Stimulated activated CD4-positive, alpha-beta T cell treated with anti-CD3 and anti-CD28 coated beads, Interleukin-4, amount 100 ng/mL, for 24 hours (primary cell): ENCODE measurements at regions not wholly inside any gene's neighbourhood (a gene's known extent, or its start where the extent isn't known, plus 50 kb on each side); places are given as distances from the start of the nearest gene placed in this dataset.
"Not testable (repeated sequence)": the region's sequence is repeated elsewhere in the genome, so short reads cannot be mapped to it uniquely, and the experiment has no call there.

Source experiments
- DNase-seq: peaks from one replicate; pipeline ENCODE4 v3.0.0-alpha.2; 2020

GRCh38 chr5:166883016-166883415 lies 1408.4 kb upstream of the WWC1 start:
- no peak for DNase-seq

- no peak for DNase-seq
Observed at GRCh38 chr5:166898166-166898565, 1393.3 kb upstream of the WWC1 start.

GRCh38 chr5:166899343-166899742 lies 1392.1 kb upstream of the WWC1 start:
- DNase-seq, result no peak

GRCh38 chr5:166904571-166904970 lies 1386.9 kb upstream of the WWC1 start:
- DNase-seq, result no peak

- no peak for DNase-seq
Observed at GRCh38 chr5:166906991-166907713, 1384.3 kb upstream of the WWC1 start.

GRCh38 chr5:166909040-166909439 lies 1382.4 kb upstream of the WWC1 start:
- DNase-seq, result no peak

DNA sequence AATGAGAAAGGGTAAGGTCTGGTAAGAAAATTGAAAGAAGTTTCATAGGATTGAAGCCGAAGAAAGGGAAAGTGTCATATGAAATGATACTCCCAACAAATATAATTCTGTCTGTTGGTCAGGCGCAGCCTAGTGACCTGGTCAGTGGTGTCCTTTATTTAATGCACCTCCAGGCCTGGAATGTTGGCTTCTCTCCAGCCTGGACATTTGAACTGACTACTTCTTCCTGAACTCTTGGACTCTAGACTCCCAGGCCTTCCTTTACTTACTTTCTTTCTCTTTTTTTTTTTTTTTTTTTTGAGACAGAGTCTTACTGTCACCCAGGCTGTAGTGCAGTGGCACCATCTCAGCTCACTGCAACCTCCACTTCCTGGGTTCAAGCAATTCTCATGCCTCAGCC lies 1381.5 kb upstream of the WWC1 start:
- DNase-seq, result no peak

- DNase-seq, result no peak
Observed at GRCh38 chr5:166910995-166911394, 1380.5 kb upstream of the WWC1 start.

GRCh38 chr5:166916021-166916420 lies 1375.4 kb upstream of the WWC1 start:
- DNase-seq, result no peak

DNA sequence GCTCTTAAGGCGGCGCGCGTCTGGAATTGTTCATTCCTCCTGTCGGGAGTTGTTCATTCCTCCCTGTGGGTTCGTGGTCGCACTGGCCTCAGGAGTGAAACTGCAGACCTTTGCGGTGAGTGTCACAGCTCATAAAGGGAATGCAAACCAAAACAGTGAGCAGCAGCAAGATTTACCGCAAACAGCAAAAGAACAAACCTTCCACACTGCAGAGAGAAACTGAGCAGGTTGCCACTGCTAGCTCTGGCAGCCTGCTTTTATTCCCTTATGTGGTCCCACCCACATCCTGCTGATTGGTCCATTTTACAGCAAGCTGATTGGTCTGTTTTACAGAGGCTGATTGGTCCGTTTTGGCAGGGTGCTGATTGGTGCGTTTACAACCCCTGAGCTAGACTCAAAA lies 1365.3 kb upstream of the WWC1 start:
- no peak for DNase-seq

- not testable (repeated sequence) for DNase-seq
Observed at GRCh38 chr5:166926806-166927475, 1364.5 kb upstream of the WWC1 start.

DNA sequence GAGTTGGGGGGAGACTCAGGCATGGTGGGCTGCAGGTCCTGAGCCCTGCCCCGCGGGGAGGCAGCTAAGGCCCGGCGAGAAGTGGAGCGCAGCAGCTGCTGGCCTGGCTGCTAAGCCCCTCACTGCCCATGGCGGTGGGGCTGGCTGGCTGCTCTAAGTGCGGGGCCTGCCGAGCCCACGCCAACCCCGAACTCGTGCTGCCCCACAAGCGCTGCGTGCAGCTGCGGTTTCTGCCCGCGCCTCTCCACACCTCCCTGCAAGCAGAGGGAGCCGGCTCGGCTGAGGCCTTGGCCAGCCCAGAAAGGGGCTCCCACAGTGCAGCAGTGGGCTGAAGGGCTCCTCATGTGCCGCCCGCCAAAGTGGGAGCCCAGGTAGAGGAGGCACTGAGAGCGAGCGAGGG lies 1355.1 kb upstream of the WWC1 start:
- DNase-seq, result no peak

- DNase-seq, result no peak
Observed at GRCh38 chr5:166938071-166938470, 1353.4 kb upstream of the WWC1 start.

- DNase-seq, result no peak
Observed at GRCh38 chr5:166942948-166943347, 1348.5 kb upstream of the WWC1 start.

GRCh38 chr5:166947045-166947444 lies 1344.4 kb upstream of the WWC1 start:
- DNase-seq, result no peak

DNA sequence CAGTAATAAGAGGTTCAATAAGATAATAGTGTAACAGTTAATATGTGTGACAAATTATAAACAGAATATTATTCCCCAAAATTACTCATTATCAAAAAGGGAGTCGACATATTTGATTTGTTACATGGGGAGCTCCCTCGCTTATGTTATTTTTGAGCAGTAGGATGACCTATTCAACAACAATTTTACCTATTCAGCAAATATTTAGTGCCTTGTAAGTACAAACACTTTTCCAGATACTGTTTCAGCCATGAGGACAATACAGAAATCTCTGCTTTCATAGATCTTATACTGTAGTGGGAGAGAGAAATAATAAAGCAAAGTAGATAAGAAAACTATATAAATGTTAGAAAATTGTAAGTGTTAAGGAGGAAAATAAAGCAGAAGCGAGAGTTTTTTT lies 1342.8 kb upstream of the WWC1 start:
- no peak for DNase-seq

DNA sequence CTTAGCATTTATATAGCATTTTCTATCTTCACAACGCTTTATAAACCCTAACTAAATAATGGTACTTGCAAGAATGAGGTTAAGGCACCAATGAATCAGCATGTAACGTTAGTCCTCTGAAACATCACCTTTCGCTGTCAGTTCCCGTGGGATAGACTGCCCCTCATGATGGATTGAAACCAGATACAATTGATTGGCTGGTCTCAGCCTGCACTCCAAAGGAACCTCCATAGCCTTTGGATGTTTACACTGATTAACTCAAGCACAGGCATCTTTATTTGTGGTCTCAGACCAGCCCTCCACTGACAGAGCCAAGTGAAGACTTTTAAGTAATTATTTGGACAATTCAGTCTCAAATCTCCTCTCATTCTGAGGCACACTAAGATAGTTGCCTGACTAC lies 1339.4 kb upstream of the WWC1 start:
- DNase-seq, result no peak

GRCh38 chr5:166957782-166958181 lies 1333.7 kb upstream of the WWC1 start:
- DNase-seq, result no peak

- no peak for DNase-seq
Observed at GRCh38 chr5:166959766-166960165, 1331.7 kb upstream of the WWC1 start.

- no peak for DNase-seq
Observed at GRCh38 chr5:166961028-166961427, 1330.4 kb upstream of the WWC1 start.

DNA sequence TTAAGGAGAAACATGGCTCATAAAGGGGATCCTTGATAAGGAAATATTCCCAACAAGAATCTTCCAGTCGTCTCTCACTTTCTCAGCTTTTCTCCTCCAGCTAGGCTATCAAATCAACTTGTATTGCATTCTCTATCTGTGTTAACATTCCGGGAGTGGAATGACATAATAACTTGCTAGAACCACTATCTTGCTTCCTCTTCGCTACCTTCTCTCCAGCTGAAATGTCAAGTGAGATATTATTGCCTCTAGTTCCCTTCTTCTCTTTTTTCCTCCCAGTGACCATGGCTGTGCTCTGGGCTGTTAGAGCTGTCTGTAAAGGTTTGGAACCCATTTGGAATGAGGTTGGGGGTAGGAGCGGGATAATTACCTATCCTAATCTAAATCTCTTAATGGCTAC lies 1329.5 kb upstream of the WWC1 start:
- DNase-seq, result no peak

DNA sequence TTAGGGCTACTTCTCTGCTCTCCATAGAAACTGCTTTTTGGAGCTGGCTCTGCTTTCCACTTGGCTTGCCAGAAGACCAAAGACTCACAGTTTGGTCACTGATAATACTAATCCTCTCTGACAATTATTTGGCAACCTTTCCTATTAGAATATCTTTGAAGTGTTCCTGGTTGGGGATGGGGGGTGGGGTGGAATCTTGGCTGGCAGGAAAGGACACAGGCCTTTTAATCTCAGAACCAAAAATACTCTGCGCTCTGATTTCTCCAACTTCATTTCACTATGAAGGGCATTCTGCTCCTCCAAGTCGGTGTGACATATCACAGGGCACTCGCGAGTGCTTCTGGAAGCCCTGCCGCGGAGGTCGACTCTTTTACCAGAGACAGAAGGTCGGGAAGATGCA lies 1329.0 kb upstream of the WWC1 start:
- no peak for DNase-seq

DNA sequence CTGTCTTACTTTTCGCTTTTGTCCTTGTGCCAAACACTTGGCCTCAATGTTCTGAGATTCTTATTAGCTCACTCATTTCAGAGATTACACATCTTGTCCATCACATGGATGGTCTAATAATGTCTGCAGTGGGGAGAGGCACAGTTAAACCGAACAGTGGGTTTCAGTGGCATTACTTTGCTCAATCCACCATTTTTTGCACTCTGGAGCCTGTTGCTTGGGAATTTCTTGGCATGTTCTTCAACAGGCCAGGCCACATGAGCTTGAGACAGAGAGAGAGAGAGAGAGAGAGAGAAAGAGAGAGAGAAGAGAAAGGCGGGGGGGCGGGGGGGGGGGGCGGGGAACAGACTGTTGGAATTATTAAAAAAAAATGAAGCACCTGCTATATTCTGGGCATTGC lies 1327.8 kb upstream of the WWC1 start:
- DNase-seq, result no peak

DNA sequence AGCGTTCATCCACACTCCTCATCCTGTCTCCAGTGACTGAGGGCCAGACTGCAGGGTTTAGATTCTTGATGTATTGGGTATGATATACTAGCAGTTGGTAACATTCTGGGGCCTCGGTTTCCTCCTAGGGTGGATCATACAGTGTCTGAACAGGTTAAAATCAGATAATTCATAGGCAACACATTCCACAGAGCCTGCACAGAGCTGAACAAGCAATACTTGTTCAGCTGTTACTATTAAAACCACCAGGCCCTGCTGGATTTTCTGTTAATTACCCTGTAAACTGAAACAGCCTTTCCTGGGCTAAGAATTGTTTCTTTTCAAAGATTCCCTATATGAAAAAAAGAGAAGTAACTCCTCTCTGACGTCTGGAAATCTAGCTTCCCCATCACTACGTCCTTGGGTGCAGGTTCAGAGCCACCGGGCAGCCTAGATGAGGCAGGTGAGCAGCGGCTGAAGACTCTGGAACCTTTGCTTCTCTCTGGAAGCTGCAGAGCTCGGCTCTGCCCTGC lies 1313.5 kb upstream of the WWC1 start:
- no peak for DNase-seq
